KMS-11 (cell line): ENCODE measurements at regions not wholly inside any gene's neighbourhood (a gene's known extent, or its start where the extent isn't known, plus 50 kb on each side); places are given as distances from the start of the nearest gene placed in this dataset.
"Not testable (repeated sequence)": the region's sequence is repeated elsewhere in the genome, so short reads cannot be mapped to it uniquely, and the experiment has no call there.

Source experiments
- H2AFZ ChIP-seq: fragments of 200-600 bp; sonication (generic); 2 replicates; pipeline ENCODE4 v1.6.1; 2016; ENCODE audit warnings: antibody characterized with exemption, mixed run types, low read depth
- H3K27ac ChIP-seq: fragments of 200-600 bp; sonication (generic); 2 replicates; pipeline ENCODE4 v1.6.1; 2016; ENCODE audit warnings: mild to moderate bottlenecking, mixed run types
- H3K27me3 ChIP-seq: fragments of 200-600 bp; sonication (generic); 2 replicates; pipeline ENCODE4 v1.6.1; 2017; ENCODE audit warnings: mild to moderate bottlenecking, low read depth, mixed run types, moderate library complexity; ENCODE audit not compliant: insufficient read depth
- H3K36me3 ChIP-seq: fragments of 200-600 bp; sonication (generic); 2 replicates; pipeline ENCODE4 v1.6.1; 2017; ENCODE audit warnings: mild to moderate bottlenecking, mixed run types; ENCODE audit not compliant: insufficient read depth
- H3K4me1 ChIP-seq: fragments of 200-600 bp; sonication (generic); 2 replicates; pipeline ENCODE4 v1.6.1; 2016; ENCODE audit warnings: mild to moderate bottlenecking, low read depth, mixed run types; ENCODE audit not compliant: poor library complexity, severe bottlenecking
- H3K4me2 ChIP-seq: fragments of 200-600 bp; sonication (generic); 2 replicates; pipeline ENCODE4 v1.7.0; 2016; ENCODE audit warnings: mild to moderate bottlenecking, mixed run types
- H3K4me3 ChIP-seq: fragments of 200-600 bp; sonication (generic); IDR thresholded peaks from 2 replicates; pipeline ENCODE4 v1.6.1; 2017; ENCODE audit warnings: low read depth, low read length, mixed read lengths; ENCODE audit not compliant: insufficient read depth
- H3K79me2 ChIP-seq: fragments of 200-600 bp; sonication (generic); 2 replicates; pipeline ENCODE4 v1.6.1; 2016; ENCODE audit warnings: low read depth, mixed run types; ENCODE audit not compliant: insufficient read depth
- H3K9ac ChIP-seq: fragments of 200-600 bp; sonication (generic); 2 replicates; pipeline ENCODE4 v1.6.1; 2016; ENCODE audit warnings: mild to moderate bottlenecking, mixed run types
- H4K20me1 ChIP-seq: fragments of 200-600 bp; sonication (generic); 2 replicates; pipeline ENCODE4 v1.6.1; 2016; ENCODE audit warnings: mild to moderate bottlenecking, mixed run types; ENCODE audit not compliant: insufficient read depth
- CTCF ChIP-seq: fragments of 200-600 bp; sonication (generic); conservative IDR thresholded peaks from 2 replicates; pipeline ENCODE4 v1.6.1; 2017; ENCODE audit warnings: low read depth, mild to moderate bottlenecking, antibody characterized with exemption, low read length, moderate library complexity, mixed read lengths

- Histone ChIP-seq H3K27ac (peak overlapping the region; percentile 32; the same call in 1 of the 2 replicates), H3K4me1 (peaks cover 21% of the 10 kb centered on the region), H3K4me2 (peak overlapping the region; percentile 21; the same call in 1 of the 2 replicates)
- H4K20me1 ChIP-seq, H2AFZ ChIP-seq, H3K9ac ChIP-seq, H3K79me2 ChIP-seq, H3K4me3 ChIP-seq, H3K36me3 ChIP-seq, H3K27me3 ChIP-seq: not testable (repeated sequence)
- 0 out of 2 replicates have a peak, but pooled peaks have one; percentile 22 for TF ChIP-seq CTCF
These were observed 286.9 kb downstream of the ANAPC1 start for GRCh38 chr2:111596808-111597705.

GRCh38 chr2:111598944-111599343 is 285.0 kb downstream of the ANAPC1 start:
- H2AFZ ChIP-seq, H3K9ac ChIP-seq, H3K79me2 ChIP-seq, H3K27ac ChIP-seq, H3K36me3 ChIP-seq, H3K4me2 ChIP-seq, H4K20me1 ChIP-seq, H3K4me3 ChIP-seq, H3K27me3 ChIP-seq: not testable (repeated sequence)
- peaks cover 21% of the 10 kb centered on the region for H3K4me1 ChIP-seq

GRCh38 chr2:111602259-111602658 is 281.7 kb downstream of the ANAPC1 start:
- not testable (repeated sequence) for H3K9ac ChIP-seq, H2AFZ ChIP-seq, H4K20me1 ChIP-seq, H3K4me2 ChIP-seq, H3K27me3 ChIP-seq, H3K4me3 ChIP-seq, H3K36me3 ChIP-seq, H3K27ac ChIP-seq, H3K79me2 ChIP-seq
- H3K4me1 ChIP-seq: peaks cover 15% of the 10 kb centered on the region

GRCh38 chr2:111605798-111606197 is 278.2 kb downstream of the ANAPC1 start:
- H3K27me3 ChIP-seq, H3K79me2 ChIP-seq, H3K9ac ChIP-seq, H3K36me3 ChIP-seq, H3K4me2 ChIP-seq, H2AFZ ChIP-seq, H3K4me1 ChIP-seq, H3K4me3 ChIP-seq, H4K20me1 ChIP-seq, H3K27ac ChIP-seq: not testable (repeated sequence)

- not testable (repeated sequence) for H3K79me2 ChIP-seq
These were observed 277.4 kb downstream of the ANAPC1 start for GRCh38 chr2:111606632-111607031.

GRCh38 chr2:111609146-111609844 is 274.7 kb downstream of the ANAPC1 start:
- not testable (repeated sequence) for H4K20me1 ChIP-seq, H3K4me1 ChIP-seq, H3K27ac ChIP-seq, H3K36me3 ChIP-seq, H3K4me2 ChIP-seq, H2AFZ ChIP-seq, H3K79me2 ChIP-seq, H3K9ac ChIP-seq, H3K4me3 ChIP-seq, H3K27me3 ChIP-seq

More at GRCh38 chr2:111606632-111607031, 277.4 kb downstream of the ANAPC1 start:
- not testable (repeated sequence) for H3K27me3 ChIP-seq, H4K20me1 ChIP-seq, H2AFZ ChIP-seq, H3K36me3 ChIP-seq, H3K27ac ChIP-seq, H3K4me1 ChIP-seq, H3K4me3 ChIP-seq, H3K9ac ChIP-seq, H3K4me2 ChIP-seq

GRCh38 chr2:111610035-111610434 is 274.0 kb downstream of the ANAPC1 start:
- H3K79me2 ChIP-seq, H3K4me1 ChIP-seq, H3K4me2 ChIP-seq, H3K9ac ChIP-seq, H3K27me3 ChIP-seq, H3K4me3 ChIP-seq, H4K20me1 ChIP-seq, H2AFZ ChIP-seq, H3K36me3 ChIP-seq, H3K27ac ChIP-seq: not testable (repeated sequence)
